HepG2 (cell line): ENCODE measurements at regions not wholly inside any gene's neighbourhood (a gene's known extent, or its start where the extent isn't known, plus 50 kb on each side); places are given as distances from the start of the nearest gene placed in this dataset.

ENCODE experiments used
- ATAC-seq: fragments of 200-7000 bp; cut with Tn5 transposase; 3 replicates; pipeline ENCODE4 v1.9.1; 2020; ENCODE audit warnings: mild to moderate bottlenecking, moderate library complexity
- BruUV-seq: library from RNA; stranded (reverse); fragments of 400-500 nt; replicated peaks from 2 replicates; lab custom pipeline; 2021; lab: Mats Ljungman, UMichigan
- CTCF ChIA-PET: fragments of 300-600 bp; formaldehyde crosslinking; extraction: SDS; loops from one replicate; lab custom pipeline; 2021; ENCODE audit warnings: low total read pairs, inconsistent platforms, low intra/inter-chr PET ratio; lab: Yijun Ruan, JAX
- POLR2A ChIA-PET: fragments of 350-600 bp; sonication (Branson Sonifier 250); formaldehyde crosslinking; loops from one replicate; lab custom pipeline; 2020; ENCODE audit warnings: antibody characterized with exemption, inconsistent platforms; lab: Yijun Ruan, JAX
- DNase-seq: peaks from one replicate; pipeline ENCODE4 v3.0.0-alpha.2; 2015; ENCODE audit warnings: low spot score
- FAIRE-seq: peaks from 3 replicates; lab custom pipeline; 2011; peaks lifted over from hg19 to GRCh38; lab: Jason Lieb, UNC
- H2AFZ ChIP-seq: one replicate; pipeline ENCODE4 v1.6.1; 2011; ENCODE audit warnings: low read length, inconsistent platforms
- H3K27ac ChIP-seq: fragments of 300-600 bp; 3 replicates; pipeline ENCODE4 v1.8.0; 2011; ENCODE audit warnings: mixed run types, mild to moderate bottlenecking, mixed read lengths, low read length, inconsistent platforms; ENCODE audit not compliant: insufficient read depth; ENCODE audit errors: extremely low read length
- H3K27me3 ChIP-seq, 2 experiments: fragments of 200-600 bp in 1 of 2; 2 replicates in 1 of 2; 3 replicates in 1 of 2; pipeline versions ENCODE4 v1.6.0 to v1.8.0; 2011; ENCODE audit warnings: low read length in 2 of 2, mild to moderate bottlenecking in 2 of 2, moderate library complexity in 2 of 2, inconsistent platforms in 1 of 2; ENCODE audit not compliant: insufficient read depth in 2 of 2, control insufficient read depth in 1 of 2
- H3K36me3 ChIP-seq, 2 experiments: fragments of 200-600 bp in 1 of 2; replicated peaks in 1 of 2; 2 replicates in 1 of 2; 3 replicates in 1 of 2; pipeline versions ENCODE4 v1.5.1 to v1.8.0; 2011; ENCODE audit warnings: low read length in 2 of 2, inconsistent platforms in 1 of 2; ENCODE audit not compliant: insufficient read depth in 2 of 2, control insufficient read depth in 1 of 2
- H3K4me1 ChIP-seq: 2 replicates; pipeline ENCODE4 v1.5.1; 2012; ENCODE audit warnings: low read length, inconsistent platforms; ENCODE audit not compliant: insufficient read depth
- H3K4me2 ChIP-seq: 2 replicates; pipeline ENCODE4 v1.6.0; 2011; ENCODE audit warnings: low read depth, low read length, inconsistent platforms
- H3K4me3 ChIP-seq, 3 experiments: fragments of 200-600 bp in 1 of 3; sonication (generic), shearing (Covaris generic) in 1 of 3; replicated peaks in 1 of 3; 2 replicates each; pipeline ENCODE4 v1.5.1; 2011 to 2016; ENCODE audit warnings: low read length in 3 of 3, inconsistent platforms in 2 of 3, low read depth in 2 of 3, mild to moderate bottlenecking in 2 of 3, control low read depth in 1 of 3, mixed read lengths in 1 of 3; ENCODE audit not compliant: insufficient read depth in 1 of 3
- H3K79me2 ChIP-seq: one replicate; pipeline ENCODE4 v1.6.1; 2011; ENCODE audit warnings: low read length, inconsistent platforms; ENCODE audit not compliant: insufficient read depth
- H3K9ac ChIP-seq: 2 replicates; pipeline ENCODE4 v1.6.0; 2011; ENCODE audit warnings: mild to moderate bottlenecking, low read depth, low read length, inconsistent platforms; ENCODE audit not compliant: insufficient read depth
- H3K9me3 ChIP-seq: 2 replicates; pipeline ENCODE4 v1.5.1; 2012; ENCODE audit warnings: mild to moderate bottlenecking, low read length
- H4K20me1 ChIP-seq: 2 replicates; pipeline ENCODE4 v1.6.0; 2011; ENCODE audit warnings: inconsistent platforms, mild to moderate bottlenecking, low read length, moderate library complexity; ENCODE audit not compliant: insufficient read depth
- CEBPB ChIP-seq: IDR thresholded peaks from 2 replicates; pipeline ENCODE4 v1.6.1; 2011; ENCODE audit warnings: low read depth, low read length, improper control_type of control experiment, borderline replicate concordance
- EP300 ChIP-seq, 3 experiments: sonication (generic) in 1 of 3; formaldehyde crosslinking in 1 of 3; IDR thresholded peaks; 2 replicates each; pipeline versions ENCODE4 v1.5.1 to v1.6.1; 2011 to 2020; ENCODE audit warnings: low read depth in 2 of 3, low read length in 2 of 3, borderline replicate concordance in 1 of 3, improper control_type of control experiment in 1 of 3, mild to moderate bottlenecking in 1 of 3, missing genetic modification reagents in 1 of 3, moderate library complexity in 1 of 3
- NAIF1 ChIP-seq: sonication (generic); formaldehyde crosslinking; IDR thresholded peaks from 2 replicates; pipeline ENCODE4 v1.5.0; 2020; ENCODE audit warnings: mild to moderate bottlenecking, missing genetic modification reagents, borderline replicate concordance
- TSC22D2 ChIP-seq: sonication (generic); formaldehyde crosslinking; IDR thresholded peaks from 2 replicates; pipeline ENCODE4 v1.5.1; 2020; ENCODE audit warnings: missing genetic modification reagents, mild to moderate bottlenecking, borderline replicate concordance
- ZNF180 ChIP-seq: sonication (generic); formaldehyde crosslinking; IDR thresholded peaks from 2 replicates; pipeline ENCODE4 v1.4.0; 2020; ENCODE audit warnings: low read depth, missing genetic modification reagents, borderline replicate concordance
- WGBS: methylation state at CpG from one replicate; pipeline ENCODE4 v1.1.6; 2017; ENCODE audit warnings: low lambda C conversion rate; 5-methylcytosine and 5-hydroxymethylcytosine counted together
- in situ Hi-C: cut with HindIII; loops from 2 replicates; pipeline ENCODE4 v1.10.0; 2017; ENCODE audit warnings: low pct_unique_long_range_greater_than_20kb; ENCODE audit not compliant: extremely low pct_ligation_motif_present
- intact Hi-C: fragments of 100-400 bp; cut with micrococcal nuclease; formaldehyde crosslinking; loops from one replicate; pipeline ENCODE4 v1.10.0; 2022; ENCODE audit not compliant: unreplicated experiment
- TF ChIP-seq, protein P1 (sequence below): sonication (generic); formaldehyde crosslinking; IDR thresholded peaks from 2 replicates; pipeline ENCODE4 v1.8.0; 2023; ENCODE audit warnings: mild to moderate bottlenecking, missing genetic modification reagents
- TF ChIP-seq, protein P2 (sequence below): sonication (generic); formaldehyde crosslinking; IDR thresholded peaks from 2 replicates; pipeline ENCODE4 v1.9.0; 2021; ENCODE audit warnings: mild to moderate bottlenecking, missing genetic modification reagents

DNA sequence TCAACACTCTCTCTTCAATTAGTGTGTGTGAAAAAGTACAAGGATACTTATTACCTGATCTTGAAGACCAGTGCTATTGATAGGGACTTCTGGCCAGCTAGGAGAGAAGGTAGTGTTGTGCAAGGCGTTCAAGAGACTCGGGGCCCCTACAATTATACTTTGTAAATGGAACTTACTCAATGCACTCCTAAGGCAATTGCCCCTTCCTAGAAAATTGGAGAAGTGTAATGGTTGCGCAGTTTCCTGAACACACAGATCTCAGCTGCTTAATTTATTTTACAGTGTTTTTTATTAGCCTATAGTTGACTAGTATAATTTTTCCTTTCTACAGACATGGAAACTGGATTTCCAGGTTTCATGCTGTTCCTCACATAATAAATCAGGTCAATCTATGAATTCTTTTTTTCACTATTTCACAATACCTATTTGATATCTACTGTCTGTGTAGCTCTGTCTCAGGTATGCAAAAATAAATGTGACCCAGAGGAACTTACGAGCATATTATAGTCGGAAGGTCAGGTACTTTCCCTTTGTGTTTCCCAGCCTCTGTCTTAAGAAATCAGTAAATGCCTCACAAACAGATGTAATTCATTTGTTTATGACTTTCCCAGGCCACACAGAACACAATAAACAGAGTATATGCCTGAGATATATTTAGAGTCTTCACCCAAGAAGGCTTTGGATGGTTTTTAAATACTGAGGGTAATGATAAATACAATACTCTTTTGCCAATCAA lies 89.1 kb upstream of the TET2 start:
- Histone ChIP-seq H3K4me2 (no peak overlapping the region), H2AFZ (no peak overlapping the region), H3K4me3 (no peak overlapping the region), H3K27ac (no peak overlapping the region), H3K4me1 (no peaks in the 10 kb centered on the region), H3K9ac (no peak overlapping the region), H3K27me3 (no peaks in the 10 kb centered on the region), H3K9me3 (no peaks in the 10 kb centered on the region), H3K36me3 (no peaks in the 10 kb centered on the region), H4K20me1 (no peaks in the 10 kb centered on the region), H3K79me2 (no peaks in the 10 kb centered on the region)
- in situ Hi-C loops (no loop called here), intact Hi-C loops (no loop called here)
- TF ChIP-seq ZNF180 (CRISPR knock-in tag) (no peak), CEBPB (0 out of 2 replicates have a peak, but pooled peaks have one; percentile 32)
- 25% methylated on average over 5 of the region's 5 CpGs for WGBS
- FAIRE-seq: no peak
- ChIA-PET CTCF (no interaction called here), POLR2A (no interaction called here)
- BruUV-seq: no TSS peak
- DNase-seq: no peak
- no peak for ATAC-seq

DNA sequence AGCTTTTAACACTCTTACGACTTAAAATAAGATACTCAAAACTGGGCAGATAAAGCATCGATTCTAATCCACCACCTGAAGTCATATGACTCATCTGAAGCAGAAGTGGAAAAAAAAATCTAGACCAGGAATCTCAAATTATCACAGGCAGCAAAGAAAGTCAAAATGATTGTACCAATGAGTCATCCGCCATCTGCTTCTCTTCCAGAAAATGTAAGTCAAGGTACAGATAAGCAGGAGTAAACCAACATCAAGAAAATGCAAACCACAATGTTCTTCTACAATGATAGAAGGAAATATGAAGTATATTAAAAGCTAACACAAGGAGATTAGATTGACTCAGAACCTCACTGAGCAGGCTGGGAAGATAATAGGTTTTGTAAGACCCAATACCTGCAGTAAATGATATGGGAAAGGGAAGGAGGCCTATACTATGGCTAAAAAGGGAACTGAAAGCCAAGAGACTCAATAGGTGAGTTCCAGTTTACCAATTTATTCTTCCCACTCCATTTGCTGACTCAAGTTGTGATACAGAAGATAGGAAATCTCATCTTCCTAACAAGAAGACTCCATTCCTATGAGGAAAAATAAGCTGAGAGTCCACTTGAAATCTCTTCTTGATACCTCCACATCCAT lies 88.4 kb upstream of the TET2 start:
- no peaks in the 10 kb centered on the region for H3K27me3 ChIP-seq
- H3K9me3 ChIP-seq: no peaks in the 10 kb centered on the region
- DNase-seq (no peak), FAIRE-seq (no peak), ATAC-seq (no peak)
- POLR2A ChIA-PET: no interaction called here
- H3K4me3 ChIP-seq: no peak overlapping the region
- H3K4me1 ChIP-seq: no peaks in the 10 kb centered on the region
- no peaks in the 10 kb centered on the region for H4K20me1 ChIP-seq
- no peak overlapping the region for H3K27ac ChIP-seq
- no peaks in the 10 kb centered on the region for H3K79me2 ChIP-seq
- 4% methylated on average over 3 of the region's 3 CpGs for WGBS
- CTCF ChIA-PET: no interaction called here
- in situ Hi-C loops (no loop called here), intact Hi-C loops (no loop called here)
- no peak overlapping the region for H3K4me2 ChIP-seq
- no peak overlapping the region for H2AFZ ChIP-seq
- H3K9ac ChIP-seq: no peak overlapping the region
- H3K36me3 ChIP-seq: no peaks in the 10 kb centered on the region
- no TSS peak for BruUV-seq
- TF ChIP-seq, protein P1, sequence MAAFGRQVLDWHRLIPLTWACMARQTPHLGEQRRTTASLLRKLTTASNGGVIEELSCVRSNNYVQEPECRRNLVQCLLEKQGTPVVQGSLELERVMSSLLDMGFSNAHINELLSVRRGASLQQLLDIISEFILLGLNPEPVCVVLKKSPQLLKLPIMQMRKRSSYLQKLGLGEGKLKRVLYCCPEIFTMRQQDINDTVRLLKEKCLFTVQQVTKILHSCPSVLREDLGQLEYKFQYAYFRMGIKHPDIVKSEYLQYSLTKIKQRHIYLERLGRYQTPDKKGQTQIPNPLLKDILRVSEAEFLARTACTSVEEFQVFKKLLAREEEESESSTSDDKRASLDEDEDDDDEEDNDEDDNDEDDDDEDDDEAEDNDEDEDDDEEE (CRISPR knock-in tag): no peak
- TF ChIP-seq, protein P2, sequence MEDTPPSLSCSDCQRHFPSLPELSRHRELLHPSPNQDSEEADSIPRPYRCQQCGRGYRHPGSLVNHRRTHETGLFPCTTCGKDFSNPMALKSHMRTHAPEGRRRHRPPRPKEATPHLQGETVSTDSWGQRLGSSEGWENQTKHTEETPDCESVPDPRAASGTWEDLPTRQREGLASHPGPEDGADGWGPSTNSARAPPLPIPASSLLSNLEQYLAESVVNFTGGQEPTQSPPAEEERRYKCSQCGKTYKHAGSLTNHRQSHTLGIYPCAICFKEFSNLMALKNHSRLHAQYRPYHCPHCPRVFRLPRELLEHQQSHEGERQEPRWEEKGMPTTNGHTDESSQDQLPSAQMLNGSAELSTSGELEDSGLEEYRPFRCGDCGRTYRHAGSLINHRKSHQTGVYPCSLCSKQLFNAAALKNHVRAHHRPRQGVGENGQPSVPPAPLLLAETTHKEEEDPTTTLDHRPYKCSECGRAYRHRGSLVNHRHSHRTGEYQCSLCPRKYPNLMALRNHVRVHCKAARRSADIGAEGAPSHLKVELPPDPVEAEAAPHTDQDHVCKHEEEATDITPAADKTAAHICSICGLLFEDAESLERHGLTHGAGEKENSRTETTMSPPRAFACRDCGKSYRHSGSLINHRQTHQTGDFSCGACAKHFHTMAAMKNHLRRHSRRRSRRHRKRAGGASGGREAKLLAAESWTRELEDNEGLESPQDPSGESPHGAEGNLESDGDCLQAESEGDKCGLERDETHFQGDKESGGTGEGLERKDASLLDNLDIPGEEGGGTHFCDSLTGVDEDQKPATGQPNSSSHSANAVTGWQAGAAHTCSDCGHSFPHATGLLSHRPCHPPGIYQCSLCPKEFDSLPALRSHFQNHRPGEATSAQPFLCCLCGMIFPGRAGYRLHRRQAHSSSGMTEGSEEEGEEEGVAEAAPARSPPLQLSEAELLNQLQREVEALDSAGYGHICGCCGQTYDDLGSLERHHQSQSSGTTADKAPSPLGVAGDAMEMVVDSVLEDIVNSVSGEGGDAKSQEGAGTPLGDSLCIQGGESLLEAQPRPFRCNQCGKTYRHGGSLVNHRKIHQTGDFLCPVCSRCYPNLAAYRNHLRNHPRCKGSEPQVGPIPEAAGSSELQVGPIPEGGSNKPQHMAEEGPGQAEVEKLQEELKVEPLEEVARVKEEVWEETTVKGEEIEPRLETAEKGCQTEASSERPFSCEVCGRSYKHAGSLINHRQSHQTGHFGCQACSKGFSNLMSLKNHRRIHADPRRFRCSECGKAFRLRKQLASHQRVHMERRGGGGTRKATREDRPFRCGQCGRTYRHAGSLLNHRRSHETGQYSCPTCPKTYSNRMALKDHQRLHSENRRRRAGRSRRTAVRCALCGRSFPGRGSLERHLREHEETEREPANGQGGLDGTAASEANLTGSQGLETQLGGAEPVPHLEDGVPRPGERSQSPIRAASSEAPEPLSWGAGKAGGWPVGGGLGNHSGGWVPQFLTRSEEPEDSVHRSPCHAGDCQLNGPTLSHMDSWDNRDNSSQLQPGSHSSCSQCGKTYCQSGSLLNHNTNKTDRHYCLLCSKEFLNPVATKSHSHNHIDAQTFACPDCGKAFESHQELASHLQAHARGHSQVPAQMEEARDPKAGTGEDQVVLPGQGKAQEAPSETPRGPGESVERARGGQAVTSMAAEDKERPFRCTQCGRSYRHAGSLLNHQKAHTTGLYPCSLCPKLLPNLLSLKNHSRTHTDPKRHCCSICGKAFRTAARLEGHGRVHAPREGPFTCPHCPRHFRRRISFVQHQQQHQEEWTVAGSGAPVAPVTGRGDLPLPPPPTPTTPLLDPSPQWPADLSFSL (CRISPR knock-in tag): no peak
- no peak for TF ChIP-seq TSC22D2 (CRISPR knock-in tag)
- no peak for TF ChIP-seq EP300 (IDR thresholded peaks at IDR 0.05; ENCODE audit: low read depth in 2 of 2, low read length in 2 of 2)
- no peak for TF ChIP-seq EP300 (CRISPR knock-in tag; IDR thresholded peaks at IDR 0.05; ENCODE audit: borderline replicate concordance)
- TF ChIP-seq NAIF1 (CRISPR knock-in tag): no peak
